Thoracic aorta (tissue), 2 donors: ENCODE measurements at regions not wholly inside any gene's neighbourhood (a gene's known extent, or its start where the extent isn't known, plus 50 kb on each side); places are given as distances from the start of the nearest gene placed in this dataset.

Experiments
- ATAC-seq: fragments of 150-250 bp; one replicate; pipeline ENCODE4 v1.8.0; 2017; ENCODE audit warnings: low read depth; ENCODE audit not compliant: insufficient number of reproducible peaks, low FRiP score
- DNase-seq: peaks from one replicate; pipeline ENCODE4 v3.0.0-alpha.2; 2020; ENCODE audit warnings: low spot score
- H3K27ac ChIP-seq, 2 donors: fragments of 200-600 bp; sonication (generic); 1 replicate in 1 of 2; 2 replicates in 1 of 2; pipeline ENCODE4 v1.5.1; 2016; ENCODE audit warnings: mild to moderate bottlenecking in 2 of 2, moderate library complexity in 2 of 2
- H3K27me3 ChIP-seq: fragments of 200-600 bp; sonication (generic); replicated peaks from 2 replicates; pipeline ENCODE4 v1.6.0; 2016; ENCODE audit warnings: mild to moderate bottlenecking; ENCODE audit not compliant: insufficient read depth
- H3K36me3 ChIP-seq: fragments of 200-600 bp; sonication (generic); one replicate; pipeline ENCODE4 v1.5.1; 2016
- H3K4me1 ChIP-seq, 2 donors: fragments of 200-600 bp; sonication (generic); 1 replicate in 1 of 2; 2 replicates in 1 of 2; pipeline versions ENCODE4 v1.5.1 to v1.6.0; 2016; ENCODE audit warnings: low read depth in 2 of 2, mild to moderate bottlenecking in 1 of 2; ENCODE audit not compliant: control insufficient read depth in 1 of 2
- H3K4me3 ChIP-seq: fragments of 200-600 bp; sonication (generic); 2 replicates; pipeline ENCODE4 v1.5.1; 2016; ENCODE audit warnings: mild to moderate bottlenecking
- H3K9me3 ChIP-seq: fragments of 200-600 bp; sonication (generic); 2 replicates; pipeline ENCODE4 v1.5.1; 2016
- CTCF ChIP-seq: fragments of 200-600 bp; sonication (generic); IDR thresholded peaks from one replicate; pipeline ENCODE4 v1.5.1; 2019; ENCODE audit warnings: antibody characterized with exemption

GRCh38 chr11:43585877-43586608 is 94.5 kb upstream of the HSD17B12 start:
- Histone ChIP-seq H3K4me3 (no peak overlapping the region), H3K4me1 (peaks cover 9 to 10% of the 10 kb centered on the region in 2 donors), H3K27ac (no peak overlapping the region), H3K36me3 (no peaks in the 10 kb centered on the region), H3K27me3 (peaks cover 4% of the 10 kb centered on the region), H3K9me3 (no peaks in the 10 kb centered on the region)
- ATAC-seq (no peak), DNase-seq (no peak)
- no peak for TF ChIP-seq CTCF

GRCh38 chr11:43589601-43590250 is 90.8 kb upstream of the HSD17B12 start:
- no peak for TF ChIP-seq CTCF
- DNase-seq (no peak), ATAC-seq (no peak)
- Histone ChIP-seq H3K4me1 (no peaks in the 10 kb centered on the region), H3K9me3 (no peaks in the 10 kb centered on the region), H3K27ac (no peak overlapping the region), H3K4me3 (no peak overlapping the region), H3K36me3 (no peaks in the 10 kb centered on the region), H3K27me3 (no peaks in the 10 kb centered on the region)

GRCh38 chr11:43601511-43601910 is 79.0 kb upstream of the HSD17B12 start:
- ATAC-seq: no peak

GRCh38 chr11:43602670-43603069 is 77.9 kb upstream of the HSD17B12 start:
- no peak for DNase-seq

More at GRCh38 chr11:43601511-43601910, 79.0 kb upstream of the HSD17B12 start:
- Histone ChIP-seq H3K36me3 (no peaks in the 10 kb centered on the region), H3K9me3 (no peaks in the 10 kb centered on the region), H3K27ac (no peak overlapping the region), H3K4me1 (no peaks in the 10 kb centered on the region), H3K27me3 (no peaks in the 10 kb centered on the region), H3K4me3 (no peak overlapping the region)
- TF ChIP-seq CTCF: no peak
- DNase-seq: no peak

More at GRCh38 chr11:43602670-43603069, 77.9 kb upstream of the HSD17B12 start:
- Histone ChIP-seq H3K27me3 (no peaks in the 10 kb centered on the region), H3K36me3 (no peaks in the 10 kb centered on the region), H3K9me3 (no peaks in the 10 kb centered on the region), H3K27ac (no peak overlapping the region), H3K4me3 (no peak overlapping the region), H3K4me1 (no peaks in the 10 kb centered on the region)
- ATAC-seq: no peak
- no peak for TF ChIP-seq CTCF
